ENCODE measurements at regions not wholly inside any gene's neighbourhood (a gene's known extent, or its start where the extent isn't known, plus 50 kb on each side); places are given as distances from the start of the nearest gene placed in this dataset.

- TF ChIP-seq CTCF (IDR thresholded peaks at IDR 0.05) (no peak), CHD4 (IDR thresholded peaks at IDR 0.05; ENCODE audit: borderline replicate concordance) (no peak), NPAS2 (CRISPR knock-in tag; IDR thresholded peaks at IDR 0.05; ENCODE audit: borderline replicate concordance) (no peak), RFX5 (IDR thresholded peaks at IDR 0.05) (no peak), EHMT2 (IDR thresholded peaks at IDR 0.05; ENCODE audit: low read depth) (no peak), BCL3 (IDR thresholded peaks at IDR 0.05) (no peak), HMGXB4 (CRISPR knock-in tag; IDR thresholded peaks at IDR 0.05; ENCODE audit: borderline replicate concordance) (no peak)
- TF ChIP-seq, protein P1, sequence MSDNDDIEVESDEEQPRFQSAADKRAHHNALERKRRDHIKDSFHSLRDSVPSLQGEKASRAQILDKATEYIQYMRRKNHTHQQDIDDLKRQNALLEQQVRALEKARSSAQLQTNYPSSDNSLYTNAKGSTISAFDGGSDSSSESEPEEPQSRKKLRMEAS (IDR thresholded peaks at IDR 0.05), result no peak
- TF ChIP-seq, protein P2, sequence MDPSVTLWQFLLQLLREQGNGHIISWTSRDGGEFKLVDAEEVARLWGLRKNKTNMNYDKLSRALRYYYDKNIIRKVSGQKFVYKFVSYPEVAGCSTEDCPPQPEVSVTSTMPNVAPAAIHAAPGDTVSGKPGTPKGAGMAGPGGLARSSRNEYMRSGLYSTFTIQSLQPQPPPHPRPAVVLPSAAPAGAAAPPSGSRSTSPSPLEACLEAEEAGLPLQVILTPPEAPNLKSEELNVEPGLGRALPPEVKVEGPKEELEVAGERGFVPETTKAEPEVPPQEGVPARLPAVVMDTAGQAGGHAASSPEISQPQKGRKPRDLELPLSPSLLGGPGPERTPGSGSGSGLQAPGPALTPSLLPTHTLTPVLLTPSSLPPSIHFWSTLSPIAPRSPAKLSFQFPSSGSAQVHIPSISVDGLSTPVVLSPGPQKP (IDR thresholded peaks at IDR 0.05; ENCODE audit: low read depth, low read length), result no peak
Measured at GRCh38 chr4:173094739-173095421, 73.7 kb upstream of the GALNT7 start.

Data from A549 (cell line).